Eye (tissue), 1 donor: ENCODE measurements at regions not wholly inside any gene's neighbourhood (a gene's known extent, or its start where the extent isn't known, plus 50 kb on each side); places are given as distances from the start of the nearest gene placed in this dataset.
"Not testable (repeated sequence)": the region's sequence is repeated elsewhere in the genome, so short reads cannot be mapped to it uniquely, and the experiment has no call there.

ENCODE experiments used
- DNase-seq: peaks from one replicate; pipeline ENCODE4 v3.0.0-alpha.2; 2015

DNA sequence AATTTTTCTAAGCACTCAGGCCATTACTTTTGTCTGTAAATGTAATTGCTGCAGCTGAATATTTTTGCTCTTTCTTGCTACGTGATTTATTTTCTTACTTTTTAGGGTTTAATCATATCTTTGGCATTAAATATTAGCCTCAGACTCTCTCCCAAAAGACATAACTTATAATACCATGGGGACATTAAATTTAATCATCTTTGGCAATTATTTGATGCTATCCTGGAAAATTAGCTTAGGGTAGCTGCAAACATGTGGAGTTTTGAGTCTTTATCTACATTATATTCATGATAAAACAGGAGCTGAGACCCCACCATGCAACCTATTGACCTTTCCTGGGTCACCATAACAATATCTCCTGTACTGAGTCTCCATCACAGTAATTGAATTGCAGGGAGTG is 59.1 kb upstream of the EDAR start:
- DNase-seq, result no peak

DNA sequence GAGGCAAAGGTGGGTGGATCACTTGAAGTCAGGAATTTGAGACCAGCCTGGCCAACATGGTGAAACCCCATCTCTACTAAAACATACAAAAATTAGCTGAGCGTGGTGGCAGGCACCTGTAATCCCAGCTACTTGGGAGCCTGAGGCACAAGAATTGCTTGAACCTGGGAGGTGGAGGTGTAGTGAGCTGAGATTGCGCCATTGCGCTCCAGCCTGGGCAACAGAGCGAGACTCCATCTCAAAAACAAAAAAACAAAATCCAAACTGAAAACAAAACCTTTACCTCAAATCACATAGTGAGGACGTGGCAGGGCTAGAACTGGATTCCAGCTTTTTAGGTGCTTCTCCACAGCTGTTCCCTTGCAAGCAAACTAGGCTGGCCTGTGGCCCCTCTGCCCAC is 58.5 kb upstream of the EDAR start:
- not testable (repeated sequence) for DNase-seq

DNA sequence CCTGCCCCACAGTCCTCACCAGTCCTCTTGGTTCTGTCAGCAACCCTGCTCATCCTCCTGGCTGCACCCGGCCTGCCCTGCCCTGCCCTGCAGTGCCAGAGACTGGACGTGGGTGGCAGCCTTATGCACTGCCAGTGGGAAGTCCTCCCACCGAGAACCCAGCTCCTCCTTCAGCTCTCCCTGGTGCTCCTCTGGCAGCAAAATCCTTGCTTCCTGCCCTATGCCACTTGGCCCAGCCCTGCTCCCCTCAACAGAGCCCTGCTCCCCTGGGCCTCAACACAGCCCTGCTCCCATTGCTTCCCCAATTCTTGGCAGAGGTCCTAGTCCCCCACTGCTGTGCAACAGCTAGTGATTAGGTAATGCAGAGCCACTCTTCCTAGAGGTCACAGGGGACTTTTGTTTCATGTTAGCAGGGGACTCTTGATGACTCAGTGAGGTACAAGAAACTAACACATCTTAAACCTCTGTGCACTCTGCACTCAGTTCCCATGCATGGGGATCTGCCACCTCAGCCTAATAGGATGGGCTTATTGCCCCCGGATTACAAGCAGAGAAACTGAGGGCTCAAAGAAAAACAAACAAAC is 58.0 kb upstream of the EDAR start:
- DNase-seq, result no peak

DNA sequence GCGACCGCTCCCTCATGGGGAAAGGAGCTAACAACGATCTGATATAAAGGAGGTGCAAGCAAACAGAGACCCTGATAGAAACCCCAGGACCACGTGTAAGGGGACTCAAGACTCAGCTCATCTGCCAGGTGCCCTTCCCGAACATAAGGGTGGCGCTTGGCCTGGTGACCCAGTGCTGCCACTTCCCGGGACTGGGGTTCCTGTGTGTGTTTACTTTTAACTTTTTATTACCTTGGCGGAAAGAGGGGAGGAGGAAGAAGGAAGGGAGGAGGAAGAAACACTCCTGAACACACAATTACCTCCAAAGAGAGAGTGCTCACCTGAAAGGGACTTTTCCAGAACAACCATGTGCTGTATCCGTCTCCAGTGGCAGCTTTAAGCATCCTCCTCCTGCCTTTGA is 56.5 kb upstream of the EDAR start:
- no peak for DNase-seq

DNA sequence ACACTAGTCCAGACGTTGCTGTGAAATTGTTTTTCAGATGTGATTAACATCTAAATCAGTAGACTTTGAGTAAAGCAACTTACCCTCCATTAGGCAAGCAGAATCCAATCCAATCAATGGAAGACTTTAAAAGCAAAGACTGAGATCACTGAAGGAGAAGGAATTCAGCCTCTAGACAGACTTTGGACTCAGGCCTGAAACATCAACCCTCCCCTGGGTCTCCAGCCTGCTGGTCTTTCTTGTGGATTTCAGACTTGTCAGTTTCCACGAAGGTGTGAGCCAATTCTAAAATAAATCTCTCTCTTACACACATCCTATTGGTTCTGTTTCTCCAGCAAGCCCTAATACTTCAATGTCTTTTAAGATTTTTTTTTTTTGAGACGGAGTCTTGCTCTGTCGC is 50.0 kb upstream of the EDAR start:
- no peak for DNase-seq
